K562 (cell line): ENCODE measurements at regions not wholly inside any gene's neighbourhood (a gene's known extent, or its start where the extent isn't known, plus 50 kb on each side); places are given as distances from the start of the nearest gene placed in this dataset.

Experiments
- ARID4B ChIP-seq: sonication (generic); formaldehyde crosslinking; IDR thresholded peaks from 2 replicates; pipeline ENCODE4 v1.8.0; 2022; ENCODE audit warnings: mild to moderate bottlenecking, missing genetic modification reagents
- CC2D1A ChIP-seq: fragments of 450-650 bp; IDR thresholded peaks from 2 replicates; pipeline ENCODE4 v1.6.1; 2017; ENCODE audit warnings: mild to moderate bottlenecking
- CEBPG ChIP-seq, 3 experiments: fragments of 200-800 bp in 1 of 3; sonication (Bioruptor generic) in 1 of 3; sonication (generic) in 1 of 3; formaldehyde crosslinking in 1 of 3; IDR thresholded peaks in 2 of 3; conservative IDR thresholded peaks in 1 of 3; 2 replicates each; pipeline versions ENCODE4 v1.6.1 to v1.8.0; 2016 to 2022; ENCODE audit warnings: missing compliant biosample characterization in 2 of 3, missing genetic modification characterization in 2 of 3, mild to moderate bottlenecking in 1 of 3, missing genetic modification reagents in 1 of 3
- FOS ChIP-seq: IDR thresholded peaks from 3 replicates; pipeline ENCODE4 v1.6.1; 2011; ENCODE audit not compliant: insufficient read length; ENCODE audit errors: extremely low read depth
- HDGF ChIP-seq: fragments of 450-650 bp; IDR thresholded peaks from 2 replicates; pipeline ENCODE4 v1.6.1; 2016
- MAFK ChIP-seq: IDR thresholded peaks from 2 replicates; pipeline ENCODE4 v1.6.1; 2011; ENCODE audit warnings: low read length, improper control_type of control experiment
- MCM3 ChIP-seq: fragments of 450-650 bp; IDR thresholded peaks from 2 replicates; pipeline ENCODE4 v1.6.1; 2016
- NCOA2 ChIP-seq, 2 experiments: fragments of 450-650 bp; IDR thresholded peaks; 2 replicates each; pipeline ENCODE4 v1.6.1; 2018; ENCODE audit warnings: mild to moderate bottlenecking in 2 of 2, moderate library complexity in 1 of 2; ENCODE audit not compliant: partially characterized antibody in 2 of 2
- NCOA4 ChIP-seq: fragments of 450-650 bp; IDR thresholded peaks from 2 replicates; pipeline ENCODE4 v1.6.1; 2018; ENCODE audit warnings: mild to moderate bottlenecking; ENCODE audit not compliant: partially characterized antibody
- SIN3B ChIP-seq: fragments of 450-650 bp; IDR thresholded peaks from 2 replicates; pipeline ENCODE4 v1.6.1; 2017; ENCODE audit warnings: low read depth, mild to moderate bottlenecking, moderate library complexity
- SMAD4 ChIP-seq: fragments of 250-450 bp; sonication (Bioruptor Pico); conservative IDR thresholded peaks from 2 replicates; pipeline ENCODE4 v1.8.0; 2021; ENCODE audit warnings: inconsistent platforms, mild to moderate bottlenecking, moderate library complexity
- STAT5B ChIP-seq: fragments of 250-450 bp; sonication (Bioruptor Pico); IDR thresholded peaks from 2 replicates; pipeline ENCODE4 v1.8.0; 2021; ENCODE audit warnings: mild to moderate bottlenecking, inconsistent platforms

GRCh38 chr2:116769514-116769913 is 1045.0 kb upstream of the DDX18 start (continued):
- no peak for TF ChIP-seq ARID4B (CRISPR knock-in tag)
- no peak for TF ChIP-seq HDGF
- no peak for TF ChIP-seq NCOA4
- no peak for TF ChIP-seq CC2D1A
- no peak for TF ChIP-seq NCOA2 (IDR thresholded peaks at IDR 0.05; ENCODE audit: partially characterized antibody in 2 of 2)
- no peak for TF ChIP-seq SMAD4
- TF ChIP-seq CEBPG (CRISPR knock-in tag; IDR thresholded peaks at IDR 0.05), result no peak
- no peak for TF ChIP-seq CEBPG (tag; conservative IDR thresholded peaks at IDR 0.05 in 1 of 2, IDR thresholded peaks at IDR 0.05 in 1 of 2)
- no peak for TF ChIP-seq SIN3B
- no peak for TF ChIP-seq STAT5B (CRISPR knock-in tag)
- TF ChIP-seq FOS, result no peak
- TF ChIP-seq MCM3, result no peak
- peak; percentile 90 for TF ChIP-seq MAFK
